GM19463 (cell line): ENCODE measurements at regions not wholly inside any gene's neighbourhood (a gene's known extent, or its start where the extent isn't known, plus 50 kb on each side); places are given as distances from the start of the nearest gene placed in this dataset.
A peak's percentile ranks its signal among the peaks of the same experiment; 100 is the strongest.
"Not testable (repeated sequence)": the region's sequence is repeated elsewhere in the genome, so short reads cannot be mapped to it uniquely, and the experiment has no call there.

Experiments used
- ATAC-seq: cut with Tn5 transposase; IDR thresholded peaks from one replicate; pipeline ENCODE4 v1.9.1; 2021; ENCODE audit warnings: mild to moderate bottlenecking, moderate library complexity; ENCODE audit not compliant: unreplicated experiment

DNA sequence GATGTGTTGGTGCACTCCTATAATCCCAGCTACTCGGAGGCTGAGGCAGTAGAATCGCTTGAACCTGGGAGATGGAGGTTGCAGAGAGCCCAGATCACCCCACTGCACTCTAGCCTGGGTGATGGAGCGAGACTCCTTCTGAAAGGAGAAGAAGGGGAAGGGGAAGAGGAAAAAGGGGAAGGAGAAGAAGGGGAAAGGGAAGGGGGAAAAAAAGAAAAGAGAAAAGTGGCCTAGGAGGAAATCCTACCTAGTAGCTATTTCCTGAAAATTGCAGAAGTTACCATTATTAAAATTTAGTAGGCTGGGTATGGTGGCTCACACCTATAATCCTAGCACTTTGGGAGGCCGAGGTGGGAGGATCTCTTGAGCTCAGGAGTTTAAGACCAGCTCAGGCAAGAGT is 67.4 kb downstream of the ARRDC3 start:
- no peak for ATAC-seq

DNA sequence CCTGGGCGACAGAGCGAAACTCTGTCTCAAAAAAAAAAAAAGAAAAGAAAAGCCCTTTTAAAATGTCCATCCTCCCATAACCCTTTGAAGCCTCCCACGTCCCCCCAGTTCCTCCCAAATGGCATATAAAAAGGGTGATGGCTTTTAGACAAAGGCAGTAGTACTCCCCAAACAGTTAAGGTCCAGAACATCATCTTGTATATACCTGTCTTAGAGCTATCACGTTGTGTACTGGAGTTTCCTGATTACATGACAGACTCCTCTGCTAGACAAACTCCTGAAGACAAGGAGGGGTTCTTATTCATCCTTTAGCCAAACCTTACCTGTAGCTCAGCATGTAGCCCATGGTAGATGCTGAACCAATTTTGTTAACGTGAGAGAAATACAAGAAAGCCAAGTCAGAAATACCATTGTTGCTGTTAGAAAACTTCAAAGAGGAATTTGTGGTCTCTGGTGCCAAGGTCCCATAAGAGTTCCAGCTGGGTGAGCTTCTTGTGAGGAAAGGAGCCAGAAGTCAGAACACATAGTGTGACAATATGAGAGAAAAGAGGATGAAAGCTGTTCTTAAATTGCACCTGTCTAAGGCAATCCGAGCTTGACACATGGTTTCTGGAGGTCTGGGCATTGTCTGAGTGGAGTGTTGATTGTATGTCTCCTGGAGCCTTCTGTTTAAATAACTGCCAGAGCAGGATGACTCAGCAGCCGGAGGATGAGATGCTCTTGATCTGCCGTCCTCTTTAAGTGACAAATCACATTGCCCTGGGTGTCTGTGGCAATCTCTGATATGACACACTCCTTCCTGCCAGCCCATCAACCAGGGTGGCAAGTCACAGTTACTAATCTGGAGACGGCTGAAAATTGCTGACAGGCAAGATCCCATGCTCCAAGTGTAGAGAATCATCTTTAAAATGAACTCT is 69.1 kb downstream of the ARRDC3 start:
- peak; percentile 57 for ATAC-seq

DNA sequence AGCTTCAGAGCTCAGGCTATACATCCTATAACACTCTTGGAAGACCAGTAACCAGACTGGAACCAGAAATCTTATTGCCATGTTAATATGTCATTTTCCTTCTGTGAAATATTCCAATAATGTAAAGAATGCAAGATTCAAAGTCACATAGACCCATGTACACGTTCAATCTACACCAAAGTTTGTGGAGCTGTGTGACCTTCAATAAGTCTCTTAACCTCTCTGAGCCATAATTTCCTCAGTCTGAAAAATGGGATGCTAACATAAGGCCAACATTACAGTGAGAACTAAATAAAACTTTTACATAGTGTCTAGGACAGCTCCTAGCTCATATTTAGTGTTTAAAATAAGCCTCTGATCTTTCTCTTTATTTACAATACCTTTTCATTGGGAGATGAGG is 70.4 kb downstream of the ARRDC3 start:
- ATAC-seq = no peak

DNA sequence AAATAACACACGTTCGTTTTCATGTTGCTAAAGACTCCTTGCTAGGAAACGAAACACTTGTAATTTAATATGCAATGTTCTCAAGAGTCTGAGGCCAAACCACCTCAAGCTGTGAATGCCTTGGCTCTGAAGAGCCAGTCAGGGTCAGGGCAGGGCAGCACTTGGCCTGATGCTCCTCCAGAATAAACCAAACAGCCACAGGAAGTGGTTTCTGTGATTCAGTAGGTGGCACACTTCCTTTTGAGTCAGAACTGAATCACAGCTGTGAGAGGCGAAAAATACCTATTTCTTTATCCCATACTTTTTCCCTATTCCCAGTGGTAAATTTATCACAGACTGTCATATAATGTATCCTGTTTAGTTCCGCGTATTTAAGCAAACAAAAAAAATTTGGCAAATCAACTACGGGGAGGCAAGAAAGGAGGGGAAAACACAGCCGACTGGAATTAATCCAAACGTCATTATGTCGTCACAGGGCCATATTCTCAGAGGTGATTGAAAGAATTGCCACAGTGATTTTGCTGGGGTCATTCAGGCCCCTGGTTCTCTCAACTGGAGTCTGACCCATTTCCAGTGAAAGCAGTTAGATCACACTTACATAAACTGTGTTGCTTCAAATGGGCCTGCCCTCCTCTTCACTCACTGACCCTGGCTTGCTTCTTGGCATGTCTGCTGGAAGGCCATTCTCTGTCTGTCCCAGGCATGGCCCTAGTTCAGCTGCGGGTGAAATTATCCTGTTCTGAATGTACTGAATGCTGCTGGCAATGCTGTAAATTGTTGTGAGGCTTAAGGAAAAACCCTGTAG is 71.2 kb downstream of the ARRDC3 start:
- peak; percentile 92 for ATAC-seq

DNA sequence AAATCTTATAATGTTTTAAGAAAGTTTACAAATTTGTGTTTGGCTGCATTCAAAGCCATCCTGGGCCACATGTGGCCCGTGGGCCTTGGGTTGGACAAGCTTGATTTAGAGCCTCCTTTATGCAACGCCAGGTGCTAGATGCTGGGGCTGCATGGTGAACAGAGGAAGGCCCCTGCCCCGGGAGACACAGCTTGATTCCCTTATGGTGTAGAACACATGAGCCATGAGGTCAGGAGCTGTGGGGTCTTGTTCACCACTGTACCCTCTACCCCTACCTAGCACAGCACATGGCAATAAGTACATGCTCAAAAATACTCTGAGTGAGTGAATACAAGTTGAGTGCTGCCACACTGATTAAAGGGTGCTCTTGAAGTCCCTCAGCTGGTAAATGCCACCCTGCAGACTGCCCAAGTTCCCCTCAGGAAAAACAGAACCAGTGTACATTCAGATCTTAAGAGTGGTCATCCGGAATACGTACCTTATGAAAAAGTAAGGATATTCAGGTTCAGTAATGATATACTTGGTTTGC is 71.9 kb downstream of the ARRDC3 start:
- ATAC-seq = no peak

DNA sequence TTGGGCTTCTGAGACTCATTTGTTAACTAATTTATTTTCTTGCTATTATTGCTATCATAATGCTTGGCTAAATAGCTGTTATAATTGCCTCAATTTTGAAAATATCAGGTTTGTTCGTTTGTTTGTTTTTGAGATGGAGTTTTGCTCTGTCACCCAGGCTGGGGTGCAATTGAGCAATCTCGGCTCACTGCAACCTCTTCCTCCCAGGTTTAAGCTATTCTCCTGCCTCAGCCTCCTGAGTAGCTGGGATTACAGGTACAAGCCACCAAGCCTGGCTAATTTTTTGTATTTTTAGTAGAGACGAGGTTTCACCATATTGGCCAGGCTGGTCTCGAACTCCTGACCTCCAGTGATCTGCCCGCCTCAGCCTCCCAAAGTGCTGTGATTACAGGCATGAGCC is 75.0 kb downstream of the ARRDC3 start:
- not testable (repeated sequence) for ATAC-seq

DNA sequence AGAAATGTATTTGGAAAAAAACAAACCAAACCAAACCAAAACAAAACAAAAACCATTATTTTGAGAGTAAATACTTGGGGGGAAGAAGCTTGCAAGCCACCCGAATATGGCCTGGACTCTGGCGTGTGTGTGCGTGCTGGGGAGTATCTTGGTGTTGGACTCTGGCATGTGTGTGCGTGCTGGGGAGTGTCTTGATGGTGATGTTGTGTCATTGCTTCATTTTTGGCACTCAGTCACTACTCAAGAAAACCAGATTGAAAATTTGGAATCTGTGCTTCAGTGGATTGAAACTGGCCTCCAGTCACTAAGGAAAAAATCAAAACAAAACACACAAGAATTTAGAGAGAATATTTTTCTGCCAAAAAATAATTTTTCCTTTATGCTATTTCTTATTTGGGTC is 76.1 kb downstream of the ARRDC3 start:
- ATAC-seq = no peak

DNA sequence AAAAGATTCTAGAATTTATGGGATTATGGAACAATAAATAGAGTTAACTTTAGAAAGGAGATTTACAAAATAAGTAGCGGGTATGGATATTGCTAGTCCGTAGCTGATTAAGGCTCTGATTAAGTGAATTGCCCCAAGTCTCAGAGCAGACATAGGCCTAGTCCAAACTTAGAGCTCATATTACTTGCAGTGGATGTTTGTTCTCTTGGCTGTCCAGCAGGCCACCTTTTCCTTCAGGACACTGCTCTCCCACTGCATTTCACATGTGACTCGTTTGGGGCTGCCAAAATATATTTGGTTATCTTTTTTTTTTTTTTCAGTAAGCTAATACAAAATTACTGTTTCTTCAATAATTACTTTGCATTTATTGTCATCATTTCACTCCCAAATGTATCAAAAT is 76.6 kb downstream of the ARRDC3 start:
- ATAC-seq = no peak

DNA sequence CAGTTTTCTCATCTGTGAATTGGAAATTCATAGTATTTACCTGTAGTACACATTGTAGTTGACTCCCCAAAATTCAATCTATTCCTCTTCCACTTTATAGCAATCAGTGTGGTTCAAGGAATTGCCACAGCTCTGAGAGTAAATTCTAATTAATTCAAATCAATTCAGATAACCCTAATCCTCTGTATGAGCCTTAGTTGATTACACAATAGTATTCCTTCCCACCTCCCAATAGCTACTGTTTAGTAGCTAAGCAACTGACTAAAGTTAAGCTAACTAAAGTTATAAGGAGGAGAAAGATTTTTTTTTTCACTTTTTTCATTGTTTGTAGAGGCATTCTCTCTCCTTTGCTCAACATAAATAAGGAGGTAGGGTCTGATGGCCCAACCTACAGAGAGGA is 77.5 kb downstream of the ARRDC3 start:
- ATAC-seq = no peak

DNA sequence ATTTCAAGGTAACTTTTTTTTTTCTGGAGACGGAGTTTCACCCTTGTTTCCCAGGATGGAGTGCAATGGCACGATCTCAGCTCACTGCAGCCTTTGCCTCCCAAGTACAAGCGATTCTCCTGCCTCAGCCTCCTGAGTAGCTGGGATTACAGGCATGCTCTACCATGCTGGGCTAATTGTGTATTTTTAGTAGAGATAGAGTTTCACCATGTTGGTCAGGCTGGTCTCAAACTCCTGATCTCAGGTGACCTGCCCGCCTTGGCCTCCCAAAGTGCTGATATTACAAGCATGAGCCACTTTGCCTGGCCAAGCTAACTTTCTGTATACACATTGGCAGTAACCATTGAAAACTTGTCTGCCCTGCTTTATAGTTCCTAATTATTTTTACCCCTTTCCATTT is 79.1 kb downstream of the ARRDC3 start:
- not testable (repeated sequence) for ATAC-seq

DNA sequence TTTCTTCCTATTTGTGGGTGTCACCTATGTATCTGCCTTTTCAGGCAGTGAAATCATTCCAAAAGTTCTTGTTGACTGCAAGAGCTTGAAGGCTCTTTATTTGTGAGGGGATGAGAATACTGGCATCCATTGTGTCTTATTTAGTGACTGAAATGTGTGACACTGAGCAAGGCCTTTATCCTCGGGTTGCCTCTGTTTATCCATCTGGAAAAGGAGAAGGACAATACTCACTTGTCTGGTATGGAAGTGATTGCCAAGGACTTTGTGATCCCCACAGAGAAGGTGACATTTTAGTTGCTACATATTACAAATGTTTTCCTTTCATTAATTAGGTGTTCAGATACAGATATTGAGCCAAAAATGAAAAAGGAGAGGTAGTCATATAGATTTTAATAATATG is 80.2 kb downstream of the ARRDC3 start:
- no peak for ATAC-seq

DNA sequence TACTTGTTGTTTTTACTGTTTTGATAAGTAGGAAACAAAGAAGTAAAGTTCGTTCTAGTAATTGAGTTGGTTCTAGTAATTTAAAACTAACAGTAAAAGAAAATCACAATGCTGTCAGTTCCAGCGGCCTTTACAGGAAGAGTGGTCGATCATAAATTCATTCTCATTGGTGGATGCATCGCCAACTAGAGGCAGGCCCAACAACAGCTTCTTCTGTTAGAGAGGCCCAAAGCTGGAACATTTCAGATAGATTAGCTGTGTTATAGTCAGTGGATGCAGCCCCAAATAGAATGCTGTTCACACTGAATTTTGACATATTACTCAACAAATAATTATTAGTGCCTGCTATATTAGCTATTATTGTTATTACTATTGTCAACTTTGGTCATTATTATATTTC is 80.8 kb downstream of the ARRDC3 start:
- no peak for ATAC-seq

DNA sequence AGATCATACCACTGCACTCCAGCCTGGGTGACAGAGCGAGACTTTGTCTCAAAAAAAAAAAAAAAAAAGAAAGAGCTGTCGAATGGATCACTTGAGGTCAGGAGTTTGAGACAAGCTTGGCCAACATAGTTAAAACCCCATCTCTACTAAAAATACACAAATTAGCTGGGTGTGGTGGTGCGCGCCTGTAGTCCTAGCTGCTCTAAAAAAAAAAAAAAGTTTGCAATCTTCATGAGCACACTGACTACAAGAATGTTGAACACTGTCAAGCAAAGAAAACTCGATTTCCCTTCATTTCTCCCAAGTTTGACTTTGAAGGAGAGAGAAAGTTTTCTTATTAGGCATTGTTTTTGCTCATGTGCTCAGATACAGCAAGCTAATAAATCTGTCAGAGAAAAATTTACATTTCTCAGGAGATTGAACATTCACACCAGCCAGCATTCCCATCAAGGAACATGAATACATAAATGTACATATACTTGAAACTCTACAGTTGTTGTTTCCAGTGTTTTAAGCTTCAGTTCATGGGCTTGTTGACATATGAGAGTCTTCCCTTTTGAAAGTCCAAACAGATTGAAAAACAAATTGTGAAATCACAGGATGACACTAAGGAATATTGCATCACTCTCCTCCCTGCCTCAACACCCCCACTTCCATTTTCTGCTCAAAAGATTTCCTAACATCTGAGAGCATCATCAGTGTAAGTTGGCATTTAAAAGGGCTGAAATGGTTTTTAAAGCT is 81.8 kb downstream of the ARRDC3 start:
- no peak for ATAC-seq

DNA sequence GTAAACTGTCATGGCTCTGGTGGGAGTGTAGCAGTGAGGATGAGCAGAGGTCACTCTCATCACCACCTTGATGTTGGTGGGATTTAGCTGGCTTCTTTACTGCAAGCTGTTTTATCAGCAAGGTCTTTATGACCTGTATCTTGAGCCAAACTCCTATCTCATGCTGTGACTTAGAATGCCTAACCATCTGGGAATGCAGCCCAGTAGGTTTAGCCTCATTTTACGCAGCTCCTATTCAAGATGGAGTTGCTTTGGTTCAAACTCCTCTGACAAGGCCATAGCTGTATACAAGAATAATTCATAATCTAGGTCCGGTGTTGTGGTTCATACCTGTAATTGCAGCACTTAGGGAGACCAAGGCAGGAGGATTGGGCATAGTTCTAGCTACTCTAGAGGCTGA is 85.1 kb downstream of the ARRDC3 start:
- ATAC-seq = no peak

DNA sequence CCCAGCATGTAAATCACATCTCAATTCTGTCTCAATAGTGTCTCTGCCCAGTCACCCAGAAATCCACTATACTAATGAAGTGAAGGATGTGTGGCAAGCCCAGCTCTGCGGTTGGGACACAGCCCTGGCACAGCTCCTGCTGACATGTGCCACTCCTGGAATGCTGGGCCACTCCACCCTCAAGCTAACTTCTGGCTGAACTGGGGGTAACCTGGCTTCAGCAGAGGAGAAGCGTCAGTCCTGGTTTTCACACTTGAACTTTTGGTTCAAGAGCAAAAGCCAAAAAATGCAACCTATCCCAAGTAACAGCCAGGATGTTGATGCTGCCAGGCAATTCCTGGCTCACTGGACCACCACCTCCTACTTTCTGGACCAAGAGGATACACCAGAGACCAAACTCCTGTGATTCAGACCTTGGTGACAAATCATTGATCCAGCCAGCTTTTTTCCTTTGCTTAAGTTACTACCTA is 86.4 kb downstream of the ARRDC3 start:
- ATAC-seq = no peak

DNA sequence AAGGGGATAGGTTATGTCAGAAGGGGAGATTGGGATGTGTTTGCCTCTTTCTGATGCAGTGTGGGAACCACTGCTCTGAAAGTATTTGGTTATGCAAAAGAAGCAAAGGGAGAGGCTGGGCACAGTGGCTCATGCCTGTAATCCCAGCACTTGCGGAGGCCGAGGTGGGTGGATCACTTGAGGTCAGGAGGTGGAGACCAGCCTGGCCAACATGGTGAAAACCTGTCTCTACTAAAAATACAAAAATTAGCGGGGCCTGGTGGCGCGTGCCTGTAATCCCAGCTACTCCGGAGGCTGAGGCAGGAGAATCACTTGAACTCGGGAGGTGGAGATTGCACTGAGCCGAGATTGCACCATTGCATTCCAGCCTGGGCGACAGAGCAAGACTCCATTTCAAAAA is 87.0 kb downstream of the ARRDC3 start:
- not testable (repeated sequence) for ATAC-seq

DNA sequence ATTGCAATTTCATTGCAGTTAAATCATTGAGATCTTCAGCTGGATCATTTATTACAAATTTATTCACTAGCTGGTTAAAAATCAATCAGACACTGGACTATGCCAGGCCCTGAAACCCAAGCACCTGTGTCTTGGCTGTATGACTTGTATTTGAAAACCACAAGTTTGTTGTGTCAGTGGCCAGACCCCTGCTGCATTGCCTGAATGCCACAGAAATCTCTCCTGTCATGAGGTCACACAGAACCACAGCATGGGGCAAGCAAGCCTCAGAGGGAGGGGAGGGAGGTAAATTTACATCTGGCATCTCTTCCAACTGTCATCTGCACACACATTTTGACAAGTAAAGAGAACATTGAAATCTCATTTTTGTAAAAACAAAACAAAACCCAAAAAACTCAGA is 90.0 kb downstream of the ARRDC3 start:
- ATAC-seq = peak; percentile 99

DNA sequence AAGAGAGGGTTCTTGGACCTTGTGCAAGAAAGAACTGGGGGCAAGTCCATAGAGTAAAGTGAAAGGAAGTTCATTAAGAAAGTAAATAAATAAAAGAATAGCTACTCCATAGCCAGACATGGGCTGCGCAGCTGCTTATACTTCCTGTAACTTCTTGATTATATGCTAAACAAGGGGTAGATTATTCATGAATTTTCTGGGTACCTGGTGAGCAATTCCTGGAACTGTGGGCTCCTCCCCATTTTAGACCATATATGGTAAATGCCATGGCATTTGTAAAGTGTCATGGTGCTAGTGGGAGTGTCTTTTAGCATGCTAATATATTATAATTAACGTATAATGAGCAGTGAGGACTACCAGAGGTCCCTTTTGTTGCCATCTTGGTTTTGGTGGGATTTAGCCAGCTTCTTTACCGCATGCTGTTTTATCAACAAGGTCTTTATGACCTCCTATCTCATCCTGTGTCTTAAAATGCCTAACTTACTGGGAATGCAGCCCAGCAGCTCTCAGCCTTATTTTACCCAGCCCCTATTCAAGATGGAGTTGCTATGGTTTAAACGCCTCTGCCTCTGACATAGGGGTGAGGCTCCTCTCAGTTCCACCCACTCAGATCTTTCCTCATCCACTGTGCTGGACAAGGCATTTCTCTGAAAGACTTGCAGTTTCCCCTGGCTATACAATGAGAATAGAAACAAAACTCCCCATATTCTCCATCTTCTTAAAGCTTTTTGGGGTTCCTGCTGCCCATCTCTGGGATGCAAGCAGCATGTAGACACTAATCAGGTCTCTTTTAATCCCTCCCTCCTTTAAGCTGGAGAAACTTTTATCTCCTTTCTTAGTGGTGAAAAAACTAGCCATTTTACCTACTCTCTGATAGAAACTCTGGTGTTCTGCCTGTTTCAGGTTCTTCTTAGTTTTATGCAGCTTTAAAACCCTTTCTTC is 91.2 kb downstream of the ARRDC3 start:
- no peak for ATAC-seq

DNA sequence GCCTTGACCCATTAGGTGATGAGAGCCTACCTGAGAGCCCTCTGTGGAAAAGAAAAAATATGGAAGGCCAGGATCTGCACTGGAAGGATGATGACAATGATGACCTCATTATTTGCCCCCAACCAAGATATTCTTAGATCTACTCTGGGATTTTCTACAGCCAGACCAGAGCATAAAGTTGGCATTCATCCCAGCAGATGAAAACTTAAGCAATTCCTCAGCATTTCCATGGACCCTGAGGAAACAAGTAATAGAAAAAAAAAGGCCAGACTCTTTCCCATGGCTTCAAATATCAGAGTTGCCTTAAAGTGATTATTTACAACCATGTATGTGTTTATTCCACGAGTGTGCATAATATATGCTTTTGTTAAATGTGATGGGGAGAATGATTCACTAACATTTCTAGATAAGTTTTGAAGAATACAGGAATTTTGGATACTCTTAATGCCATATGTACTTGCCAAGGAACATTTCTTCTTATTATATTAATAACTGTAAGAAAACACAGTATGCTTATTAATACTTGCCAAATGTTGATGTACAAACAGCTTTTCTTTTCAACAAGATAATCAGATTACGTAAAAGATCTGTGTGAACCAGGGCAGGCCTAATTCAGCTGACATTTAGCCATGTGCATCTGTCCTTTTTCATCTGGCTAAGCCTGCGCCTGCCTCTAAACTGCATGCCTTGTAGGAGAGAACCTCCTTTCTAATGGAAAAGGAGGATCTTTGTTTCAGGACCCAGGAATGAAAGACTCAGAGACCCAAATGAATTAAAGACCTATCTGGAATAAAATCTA is 94.8 kb downstream of the ARRDC3 start:
- ATAC-seq = no peak
